ENCODE measurements at regions not wholly inside any gene's neighbourhood (a gene's known extent, or its start where the extent isn't known, plus 50 kb on each side); places are given as distances from the start of the nearest gene placed in this dataset.
"Not testable (repeated sequence)": the region's sequence is repeated elsewhere in the genome, so short reads cannot be mapped to it uniquely, and the experiment has no call there.

DNA sequence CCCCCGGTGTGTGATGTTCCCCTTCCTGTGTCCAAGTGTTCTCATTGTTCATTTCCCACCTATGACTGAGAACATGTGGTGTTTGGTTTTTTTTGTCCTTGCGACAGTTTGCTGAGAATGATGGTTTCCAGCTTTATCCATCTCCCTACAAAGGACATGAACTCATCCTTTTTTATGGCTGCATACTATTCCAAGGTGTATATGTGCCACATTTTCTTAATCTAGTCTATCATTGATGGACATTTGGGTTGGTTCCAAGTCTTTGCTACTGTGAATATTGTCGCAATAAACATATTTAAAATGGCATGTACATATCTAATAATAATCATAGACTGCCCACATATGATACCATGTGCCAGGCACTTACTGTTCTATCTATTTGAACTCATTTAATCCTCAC lies 491.0 kb downstream of the MED13L start:
- not testable (repeated sequence) for H3K9me3 Mint-ChIP-seq, H3K4me1 Mint-ChIP-seq

DNA sequence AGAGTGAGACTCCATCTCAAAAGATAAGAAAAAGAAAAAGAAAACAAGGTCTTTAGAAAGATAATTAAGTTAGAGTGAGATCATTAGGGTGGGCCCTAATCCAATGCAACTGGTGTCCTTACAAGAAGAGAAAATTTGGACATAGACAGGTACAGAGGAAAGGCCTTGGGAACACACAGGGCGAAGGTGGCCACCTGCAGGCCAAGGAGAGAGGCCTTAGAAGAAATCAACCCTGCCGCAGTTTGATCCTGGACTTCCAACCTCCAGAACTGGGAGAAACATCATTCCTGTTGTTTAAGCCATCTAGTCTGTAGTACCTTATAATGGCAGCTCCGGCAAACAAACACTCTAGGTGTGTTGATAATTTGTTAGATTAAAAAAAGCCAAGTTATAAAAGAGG lies 491.9 kb downstream of the MED13L start:
- H3K4me1 Mint-ChIP-seq: no peaks in the 10 kb centered on the region
- no peak overlapping the region for H3K4me3 Mint-ChIP-seq
- no peaks in the 10 kb centered on the region for H3K9me3 Mint-ChIP-seq
- H3K27me3 Mint-ChIP-seq (ENCODE audit: low read depth in 3 of 3): peaks cover 0 to 3% (median 3%) of the 10 kb centered on the region in 3 donors
- no peaks in the 10 kb centered on the region for H3K36me3 Mint-ChIP-seq
- DNase-seq: no peak
- H3K27ac Mint-ChIP-seq: no peak overlapping the region

More for the DNA sequence above, 491.0 kb downstream of the MED13L start:
- not testable (repeated sequence) for H3K36me3 Mint-ChIP-seq; H3K27me3 Mint-ChIP-seq (ENCODE audit: low read depth in 3 of 3); H3K27ac Mint-ChIP-seq; DNase-seq; H3K4me3 Mint-ChIP-seq

DNA sequence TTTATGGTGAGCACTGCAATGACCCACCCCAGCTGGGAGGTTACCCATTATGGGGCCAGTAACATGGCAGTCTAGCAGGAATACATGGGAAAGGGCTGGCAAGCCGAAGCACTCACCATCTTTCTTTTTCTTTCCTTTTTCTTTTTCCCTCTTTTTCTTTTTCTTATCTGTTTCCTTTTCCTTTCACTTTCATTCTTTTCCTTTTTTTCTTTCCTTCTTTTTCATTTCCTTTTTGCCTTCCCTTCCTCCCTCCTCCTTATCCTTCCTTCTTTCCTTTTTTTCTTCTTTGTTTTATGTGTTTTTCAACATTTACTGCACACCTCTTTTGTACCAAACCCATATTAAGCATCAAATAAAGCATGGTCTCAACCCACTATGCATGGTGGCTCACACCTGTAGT lies 501.1 kb downstream of the MED13L start:
- no peak overlapping the region for H3K27ac Mint-ChIP-seq
- H3K4me3 Mint-ChIP-seq: no peak overlapping the region
- no peak for DNase-seq
- H3K4me1 Mint-ChIP-seq: no peaks in the 10 kb centered on the region
- peaks cover 0 to 2% (median 0%) of the 10 kb centered on the region in 6 donors for H3K9me3 Mint-ChIP-seq
- peaks cover 0 to 7% (median 5%) of the 10 kb centered on the region in 3 donors for H3K27me3 Mint-ChIP-seq (ENCODE audit: low read depth in 3 of 3)
- H3K36me3 Mint-ChIP-seq: no peaks in the 10 kb centered on the region

DNA sequence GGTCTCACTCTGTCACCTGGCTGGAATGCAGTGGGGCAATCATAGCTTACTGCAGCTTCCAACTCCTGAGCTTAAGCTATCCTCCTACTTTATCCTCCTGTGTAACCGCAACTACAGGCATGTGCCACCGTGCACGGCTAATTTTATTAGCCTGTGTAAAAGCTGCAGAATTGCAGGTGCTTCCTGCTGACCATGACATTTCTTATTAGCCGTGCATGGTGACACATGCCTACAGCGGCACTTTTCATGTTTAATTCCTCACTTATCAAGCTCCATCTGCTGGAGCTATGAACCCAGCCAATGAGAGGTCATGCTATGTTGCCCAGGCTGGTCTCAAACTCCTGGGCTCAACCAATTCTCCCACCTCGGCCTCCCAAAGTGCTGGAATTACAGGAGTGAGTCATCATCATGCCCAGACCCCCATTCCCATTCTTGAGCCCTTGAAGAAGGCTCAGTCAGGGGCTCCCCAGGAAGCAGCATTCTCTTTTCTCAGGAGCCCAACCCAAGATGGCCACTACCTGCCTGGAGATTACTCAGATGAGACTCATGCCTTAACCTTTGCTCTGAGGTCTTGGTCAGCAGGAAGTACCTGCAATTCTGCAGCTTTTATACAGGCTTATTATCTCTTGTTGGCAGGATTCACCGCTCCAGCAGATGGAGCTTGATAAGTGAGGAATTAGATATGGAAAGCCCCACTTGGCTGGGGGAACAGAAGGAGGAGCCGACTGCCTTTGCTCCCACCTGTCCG lies 503.2 kb downstream of the MED13L start:
- Mint-ChIP-seq H3K27ac (no peak overlapping the region), H3K4me1 (no peaks in the 10 kb centered on the region), H3K36me3 (no peaks in the 10 kb centered on the region), H3K27me3 (ENCODE audit: low read depth in 3 of 3) (peaks cover 0 to 7% (median 5%) of the 10 kb centered on the region in 3 donors), H3K4me3 (no peak overlapping the region), H3K9me3 (peaks cover 0 to 2% (median 0%) of the 10 kb centered on the region in 6 donors)
- no peak for DNase-seq

DNA sequence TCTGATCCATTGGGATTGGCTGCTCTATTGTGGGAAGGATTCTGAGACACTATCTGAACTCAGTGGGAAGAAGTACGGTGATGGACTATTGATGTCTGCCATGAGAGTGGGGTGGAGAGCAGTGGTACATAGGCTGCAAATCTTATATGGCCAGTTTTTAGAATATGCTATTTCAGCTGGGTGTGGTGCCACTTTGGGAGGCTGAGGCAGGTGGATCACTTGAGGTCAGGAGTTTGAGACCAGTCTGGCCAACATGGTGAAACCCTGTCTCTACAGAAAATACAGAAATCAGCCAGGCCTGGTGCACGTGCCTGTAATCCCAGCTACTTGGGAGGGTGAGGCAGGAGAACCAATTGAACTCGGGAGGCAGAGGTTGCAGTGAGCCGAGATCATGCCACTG lies 505.9 kb downstream of the MED13L start:
- Mint-ChIP-seq H3K4me3 (no peak overlapping the region), H3K4me1 (no peaks in the 10 kb centered on the region), H3K36me3 (no peaks in the 10 kb centered on the region), H3K27ac (no peak overlapping the region), H3K9me3 (peaks cover 0 to 3% (median under 1%) of the 10 kb centered on the region in 6 donors), H3K27me3 (ENCODE audit: low read depth in 3 of 3) (peaks cover 0 to 7% (median 5%) of the 10 kb centered on the region in 3 donors)
- no peak for DNase-seq

DNA sequence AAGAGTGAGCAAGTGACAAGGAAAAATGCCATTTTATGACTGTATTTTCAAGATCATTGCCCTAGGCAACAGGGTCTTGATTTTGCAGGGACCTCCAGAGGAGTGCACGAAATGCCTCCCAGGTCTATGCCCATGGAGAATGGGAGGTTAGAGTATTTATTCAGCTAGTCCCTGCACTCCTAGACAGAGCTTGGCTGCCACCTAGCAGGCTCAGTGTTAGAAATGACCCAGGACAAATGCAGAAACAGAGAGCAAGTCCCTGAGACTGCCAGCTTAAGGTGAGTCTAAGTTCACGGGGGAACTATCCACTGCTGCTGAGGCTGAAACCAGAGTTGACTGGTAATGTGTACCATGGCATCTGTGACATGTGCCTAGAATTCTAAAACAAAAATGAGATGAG lies 506.4 kb downstream of the MED13L start:
- H3K27me3 Mint-ChIP-seq (ENCODE audit: low read depth in 3 of 3): peaks cover 0 to 6% (median 5%) of the 10 kb centered on the region in 3 donors
- H3K9me3 Mint-ChIP-seq: peaks cover 0 to 4% (median 0%) of the 10 kb centered on the region in 6 donors
- H3K4me3 Mint-ChIP-seq: no peak overlapping the region
- H3K4me1 Mint-ChIP-seq: no peaks in the 10 kb centered on the region
- no peaks in the 10 kb centered on the region for H3K36me3 Mint-ChIP-seq
- no peak for DNase-seq
- no peak overlapping the region for H3K27ac Mint-ChIP-seq

DNA sequence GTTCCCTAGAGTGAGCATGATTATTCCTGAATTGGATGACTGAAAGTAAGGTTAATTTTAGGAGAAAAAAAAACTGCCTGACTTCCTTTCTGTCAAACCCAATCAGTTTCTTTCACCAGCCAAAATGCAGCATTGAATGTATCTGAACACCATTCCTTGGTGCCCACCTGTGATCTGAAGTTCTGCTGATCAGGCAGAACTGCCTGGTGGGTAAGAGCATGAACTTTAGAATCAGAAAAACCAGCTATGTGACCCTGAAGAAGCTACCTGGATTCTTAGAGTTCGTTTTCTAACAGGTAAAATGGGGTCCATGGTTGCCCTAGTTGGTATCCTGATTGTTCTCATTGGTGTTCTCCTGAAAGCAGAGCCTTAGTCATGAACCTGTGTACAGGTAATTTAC lies 506.9 kb downstream of the MED13L start:
- no peaks in the 10 kb centered on the region for H3K36me3 Mint-ChIP-seq
- no peak overlapping the region for H3K4me3 Mint-ChIP-seq
- peaks cover 0 to 5% (median 0%) of the 10 kb centered on the region in 6 donors for H3K9me3 Mint-ChIP-seq
- no peak overlapping the region for H3K27ac Mint-ChIP-seq
- no peak for DNase-seq
- no peaks in the 10 kb centered on the region for H3K4me1 Mint-ChIP-seq
- peaks cover 0 to 6% (median 5%) of the 10 kb centered on the region in 3 donors for H3K27me3 Mint-ChIP-seq (ENCODE audit: low read depth in 3 of 3)

DNA sequence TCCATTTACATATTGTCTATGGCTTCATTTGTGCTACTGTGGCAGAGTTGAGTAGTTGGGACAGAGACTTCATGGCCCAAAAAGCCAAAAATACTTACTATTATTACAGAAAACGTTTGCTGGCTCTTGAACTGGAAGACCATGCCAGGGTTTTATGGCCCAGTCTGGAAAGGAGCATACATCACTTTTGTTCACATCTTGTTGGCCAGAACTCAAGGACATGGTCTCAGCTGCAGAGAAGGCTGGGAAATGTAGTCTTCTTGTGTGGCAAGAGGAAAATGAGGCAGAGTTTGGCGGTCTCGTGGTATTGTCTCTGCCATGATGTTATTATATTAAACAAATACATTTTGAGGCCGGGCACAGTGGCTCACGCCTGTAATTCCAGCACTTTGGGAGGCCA lies 509.6 kb downstream of the MED13L start:
- Mint-ChIP-seq H3K4me3 (no peak overlapping the region), H3K9me3 (peaks cover 0 to 5% (median 0%) of the 10 kb centered on the region in 6 donors), H3K4me1 (no peaks in the 10 kb centered on the region)

DNA sequence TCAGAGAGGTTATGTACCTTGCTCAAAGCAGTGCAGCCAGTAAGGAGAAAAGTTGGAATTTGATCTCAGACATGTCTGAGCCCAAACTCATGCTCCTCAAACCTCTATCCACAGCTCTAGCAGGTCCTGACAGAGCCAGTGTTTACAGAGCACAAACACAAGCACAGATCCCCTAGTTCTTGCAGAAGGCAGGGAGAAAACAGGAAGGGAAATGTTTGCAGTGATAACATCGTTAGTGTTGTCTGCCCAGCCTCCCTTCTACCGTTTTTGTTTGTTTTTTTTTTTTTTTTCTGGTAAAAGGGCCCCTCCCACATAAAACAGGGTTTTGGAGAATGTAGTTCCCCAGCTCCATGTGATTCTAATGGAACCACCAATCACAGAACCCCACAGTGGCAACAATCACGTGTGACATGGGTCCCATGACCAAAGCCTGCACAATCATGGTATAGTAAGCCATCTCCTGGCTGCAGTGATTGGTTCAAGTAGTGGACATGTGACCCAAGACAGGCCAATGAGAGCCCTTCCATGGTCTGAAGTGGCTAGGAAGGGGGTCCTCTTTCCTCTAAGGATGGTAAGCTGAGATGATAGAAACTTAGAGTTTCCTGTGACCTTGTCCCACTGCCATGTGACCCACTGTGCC lies 513.4 kb downstream of the MED13L start:
- no peak for DNase-seq
- Mint-ChIP-seq H3K4me3 (no peak overlapping the region), H3K27ac (no peak overlapping the region), H3K27me3 (ENCODE audit: low read depth in 3 of 3) (no peaks in the 10 kb centered on the region), H3K9me3 (peaks cover 0 to 5% (median 0%) of the 10 kb centered on the region in 6 donors), H3K36me3 (no peaks in the 10 kb centered on the region), H3K4me1 (no peaks in the 10 kb centered on the region)

More for the DNA sequence above, 509.6 kb downstream of the MED13L start:
- H3K27ac Mint-ChIP-seq: no peak overlapping the region
- no peaks in the 10 kb centered on the region for H3K36me3 Mint-ChIP-seq
- peaks cover 0 to 2% (median 2%) of the 10 kb centered on the region in 3 donors for H3K27me3 Mint-ChIP-seq (ENCODE audit: low read depth in 3 of 3)
- DNase-seq: no peak

DNA sequence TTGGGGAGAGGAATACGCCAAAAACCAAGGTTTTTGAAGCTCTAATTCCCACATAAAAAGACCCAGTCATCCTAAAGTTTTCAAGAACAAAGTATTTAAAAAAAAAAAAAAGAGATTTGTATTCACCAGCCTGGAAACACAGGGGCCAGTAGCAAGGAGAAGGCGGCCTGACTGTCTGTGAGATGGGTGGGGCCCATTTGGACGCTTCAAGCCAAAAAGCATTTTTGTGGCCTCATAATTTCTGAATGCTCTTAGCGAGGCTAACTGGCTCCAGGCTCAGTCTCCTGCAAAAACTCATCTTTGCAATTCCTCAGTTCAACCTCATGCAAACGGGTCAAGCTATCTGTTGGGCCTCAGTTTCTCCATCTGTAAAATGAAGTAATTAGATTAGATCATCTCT lies 514.1 kb downstream of the MED13L start:
- Mint-ChIP-seq H3K9me3 (peaks cover 0 to 5% (median 0%) of the 10 kb centered on the region in 6 donors), H3K4me1 (no peaks in the 10 kb centered on the region), H3K4me3 (no peak overlapping the region), H3K27me3 (ENCODE audit: low read depth in 3 of 3) (no peaks in the 10 kb centered on the region), H3K36me3 (no peaks in the 10 kb centered on the region), H3K27ac (no peak overlapping the region)
- no peak for DNase-seq

DNA sequence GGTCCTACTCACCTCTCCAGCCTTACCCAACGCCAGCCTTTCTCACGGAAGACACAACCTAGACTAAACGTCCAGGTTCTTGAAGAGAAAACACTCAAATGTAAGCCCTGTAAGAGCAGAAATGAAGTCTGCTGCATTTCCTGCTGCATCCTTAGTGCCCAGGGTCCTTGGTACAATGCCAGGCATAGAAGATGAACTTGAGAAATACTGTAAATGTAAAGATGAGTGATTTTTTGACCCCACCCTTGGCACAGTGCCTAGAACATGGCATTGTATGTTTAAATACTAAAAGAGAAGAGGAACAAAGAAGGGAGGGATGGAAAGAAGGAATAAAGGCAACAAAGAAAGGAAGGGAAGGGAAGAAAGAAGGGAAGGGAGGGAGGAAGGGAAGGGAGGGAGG lies 514.6 kb downstream of the MED13L start:
- Mint-ChIP-seq H3K4me3 (no peak overlapping the region), H3K36me3 (no peaks in the 10 kb centered on the region), H3K27me3 (ENCODE audit: low read depth in 3 of 3) (no peaks in the 10 kb centered on the region), H3K27ac (no peak overlapping the region), H3K9me3 (peaks cover 0 to 5% (median 0%) of the 10 kb centered on the region in 6 donors), H3K4me1 (no peaks in the 10 kb centered on the region)
- no peak for DNase-seq

DNA sequence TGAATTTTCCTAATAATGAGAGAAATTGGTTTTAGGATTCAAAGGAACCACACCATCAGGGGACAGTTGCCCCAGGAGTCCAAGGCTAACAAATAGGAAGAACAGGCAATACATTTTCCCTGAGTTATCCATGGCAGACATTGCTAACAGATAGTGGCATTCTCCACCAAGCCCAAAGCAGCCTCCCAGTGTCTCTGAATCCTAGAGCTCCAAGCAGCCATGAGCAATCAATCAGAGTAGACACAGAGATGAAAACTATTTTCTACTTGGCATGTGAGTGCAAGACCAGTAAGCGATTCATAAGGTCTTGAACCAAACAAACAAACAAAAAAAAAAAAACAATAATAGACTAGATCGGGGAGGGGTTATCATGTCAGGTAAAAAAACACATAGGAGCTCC lies 515.7 kb downstream of the MED13L start:
- H3K27ac Mint-ChIP-seq: no peak overlapping the region
- no peaks in the 10 kb centered on the region for H3K36me3 Mint-ChIP-seq
- peaks cover 0 to 2% (median 0%) of the 10 kb centered on the region in 6 donors for H3K9me3 Mint-ChIP-seq
- peaks cover 0 to 7% (median 0%) of the 10 kb centered on the region in 3 donors for H3K27me3 Mint-ChIP-seq (ENCODE audit: low read depth in 3 of 3)
- H3K4me1 Mint-ChIP-seq: no peaks in the 10 kb centered on the region
- no peak overlapping the region for H3K4me3 Mint-ChIP-seq
- DNase-seq: no peak

DNA sequence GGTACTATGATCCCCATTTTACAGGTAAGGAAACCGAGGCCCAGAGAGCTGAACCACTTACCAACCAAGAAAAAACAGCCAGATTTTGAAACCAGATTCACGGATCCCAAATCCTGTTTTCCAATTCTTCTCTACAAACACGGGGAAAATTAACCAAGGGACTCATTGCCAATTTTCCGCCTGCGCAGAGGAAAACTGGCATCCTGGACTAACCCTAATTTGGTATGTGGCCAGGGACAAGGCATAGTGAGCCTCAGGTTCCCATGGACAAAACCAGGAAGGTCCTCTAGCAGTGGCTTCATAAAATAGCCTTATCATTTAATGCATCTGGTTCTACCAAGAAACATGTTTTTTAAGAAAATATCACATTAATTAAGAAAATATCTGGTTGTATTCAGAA lies 517.3 kb downstream of the MED13L start:
- no peak for DNase-seq
- no peak overlapping the region for H3K27ac Mint-ChIP-seq
- no peak overlapping the region for H3K4me3 Mint-ChIP-seq
- peaks cover 0 to 7% (median 2%) of the 10 kb centered on the region in 3 donors for H3K27me3 Mint-ChIP-seq (ENCODE audit: low read depth in 3 of 3)
- peaks cover 0 to under 1% (median 0%) of the 10 kb centered on the region in 6 donors for H3K9me3 Mint-ChIP-seq
- H3K36me3 Mint-ChIP-seq: no peaks in the 10 kb centered on the region
- H3K4me1 Mint-ChIP-seq: no peaks in the 10 kb centered on the region

DNA sequence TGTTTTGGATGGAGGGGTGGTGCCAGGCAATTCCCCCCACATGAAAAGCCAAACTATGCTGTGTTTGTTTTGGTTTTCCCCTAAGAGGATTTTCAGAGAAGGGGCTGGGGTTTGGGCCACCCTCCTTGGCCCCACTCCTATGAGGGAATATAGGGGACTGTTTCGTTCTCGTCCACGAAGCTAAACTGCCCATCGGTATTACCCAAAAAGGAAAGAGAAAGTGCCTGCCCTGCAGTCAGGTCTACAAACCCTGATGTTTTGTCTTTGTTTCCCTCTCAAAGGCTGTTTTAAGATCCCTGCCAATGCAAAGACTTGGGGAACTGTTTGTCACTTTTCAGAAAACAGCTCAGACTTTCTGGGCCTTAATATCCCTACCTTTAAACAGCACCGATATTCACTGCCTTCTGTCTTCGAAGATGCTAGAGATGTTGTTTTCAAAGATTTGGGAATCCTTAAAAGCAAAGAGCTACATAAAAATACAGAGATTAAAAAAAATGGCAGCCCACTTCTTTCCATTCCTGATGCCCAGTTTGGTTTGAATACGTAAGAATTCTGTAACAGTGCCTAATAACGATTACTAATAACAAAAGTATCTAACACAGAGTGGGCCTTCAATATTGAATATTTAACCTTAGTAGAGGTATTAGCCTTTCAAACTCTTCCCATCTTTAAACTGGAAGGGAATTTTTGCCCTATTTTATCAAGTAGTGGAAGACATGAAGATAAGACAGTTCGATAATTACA lies 518.4 kb downstream of the MED13L start:
- peaks cover 2 to 7% (median 2%) of the 10 kb centered on the region in 3 donors for H3K27me3 Mint-ChIP-seq (ENCODE audit: low read depth in 3 of 3)
- H3K36me3 Mint-ChIP-seq: no peaks in the 10 kb centered on the region
- no peak for DNase-seq
- H3K4me1 Mint-ChIP-seq: no peaks in the 10 kb centered on the region
- H3K27ac Mint-ChIP-seq: no peak overlapping the region
- peaks cover 0 to 1% (median 0%) of the 10 kb centered on the region in 6 donors for H3K9me3 Mint-ChIP-seq
- no peak overlapping the region for H3K4me3 Mint-ChIP-seq
